IMR-90 (cell line): ENCODE measurements at regions not wholly inside any gene's neighbourhood (a gene's known extent, or its start where the extent isn't known, plus 50 kb on each side); places are given as distances from the start of the nearest gene placed in this dataset.

ENCODE experiments used
- ATAC-seq: fragments of 200-7000 bp; cut with Tn5 transposase; 2 replicates; pipeline ENCODE4 v1.9.1; 2020; ENCODE audit warnings: low read depth, mild to moderate bottlenecking, moderate library complexity
- BruUV-seq: library from RNA; stranded (reverse); fragments of 400-500 nt; replicated peaks from 2 replicates; lab custom pipeline; 2021; lab: Mats Ljungman, UMichigan
- CTCF ChIA-PET: fragments of 300-600 bp; formaldehyde crosslinking; extraction: SDS; loops from one replicate; lab custom pipeline; 2021; ENCODE audit warnings: antibody characterized with exemption; lab: Yijun Ruan, JAX
- POLR2A ChIA-PET: fragments of 300-600 bp; sonication (Branson Sonifier 250); formaldehyde crosslinking; loops from one replicate; lab custom pipeline; 2022; ENCODE audit warnings: antibody characterized with exemption; ENCODE audit not compliant: unreplicated experiment; lab: Charles Lee
- DNase-seq: peaks from one replicate; pipeline ENCODE4 v3.0.0; 2013
- H2AFZ ChIP-seq: replicated peaks from 2 replicates; pipeline ENCODE3; 2013; ENCODE audit warnings: low read length, mild to moderate bottlenecking; ENCODE audit not compliant: poor library complexity
- H2AK5ac ChIP-seq: 2 replicates; pipeline ENCODE4 v1.6.1; 2013; ENCODE audit warnings: low read depth, low read length, inconsistent platforms
- H2AK9ac ChIP-seq: replicated peaks from 2 replicates; pipeline ENCODE3; 2013; ENCODE audit warnings: mild to moderate bottlenecking, low read depth, low read length, moderate library complexity; ENCODE audit not compliant: poor library complexity
- H2BK120ac ChIP-seq: 2 replicates; pipeline ENCODE4 v1.6.1; 2013; ENCODE audit warnings: low read depth, low read length, inconsistent platforms
- H2BK15ac ChIP-seq: 3 replicates; pipeline ENCODE4 v1.6.1; 2013; ENCODE audit warnings: low read depth, low read length, inconsistent platforms
- H2BK20ac ChIP-seq: 2 replicates; pipeline ENCODE4 v1.6.1; 2013; ENCODE audit warnings: low read depth, mild to moderate bottlenecking, inconsistent platforms, low read length, moderate library complexity
- H2BK5ac ChIP-seq: 2 replicates; pipeline ENCODE4 v1.6.1; 2013; ENCODE audit warnings: mild to moderate bottlenecking, low read depth, low read length, inconsistent platforms; ENCODE audit not compliant: poor library complexity, severe bottlenecking
- H3K14ac ChIP-seq: replicated peaks from 2 replicates; pipeline ENCODE4 v1.6.1; 2013; ENCODE audit warnings: low read depth, low read length, inconsistent platforms
- H3K18ac ChIP-seq: 2 replicates; pipeline ENCODE4 v1.6.1; 2013; ENCODE audit warnings: low read depth, low read length, control low read depth
- H3K23ac ChIP-seq: 2 replicates; pipeline ENCODE4 v1.6.1; 2013; ENCODE audit warnings: low read depth, low read length, inconsistent platforms
- H3K27ac ChIP-seq: 2 replicates; pipeline ENCODE4 v1.5.1; 2013; ENCODE audit warnings: mild to moderate bottlenecking, control low read depth, low read length; ENCODE audit not compliant: insufficient read depth
- H3K27me3 ChIP-seq: 2 replicates; pipeline ENCODE4 v1.6.1; 2013; ENCODE audit warnings: low read length; ENCODE audit not compliant: control insufficient read depth, insufficient read depth
- H3K36me3 ChIP-seq: 2 replicates; pipeline ENCODE4 v1.6.1; 2013; ENCODE audit warnings: low read length, mixed read lengths; ENCODE audit not compliant: control insufficient read depth, insufficient read depth
- H3K4ac ChIP-seq: 2 replicates; pipeline ENCODE4 v1.6.1; 2013; ENCODE audit warnings: low read depth, low read length, inconsistent platforms
- H3K4me1 ChIP-seq: 2 replicates; pipeline ENCODE4 v1.6.1; 2013; ENCODE audit warnings: low read length, mixed read lengths; ENCODE audit not compliant: control insufficient read depth, insufficient read depth
- H3K4me2 ChIP-seq: 2 replicates; pipeline ENCODE4 v1.6.1; 2013; ENCODE audit warnings: low read depth, mild to moderate bottlenecking, control low read depth, low read length, moderate library complexity
- H3K4me3 ChIP-seq: 2 replicates; pipeline ENCODE4 v1.5.1; 2013; ENCODE audit warnings: low read depth, mild to moderate bottlenecking, control low read depth, low read length, moderate library complexity; ENCODE audit not compliant: insufficient read depth
- H3K56ac ChIP-seq: 2 replicates; pipeline ENCODE4 v1.6.1; 2013; ENCODE audit warnings: low read length, inconsistent platforms; ENCODE audit not compliant: insufficient read depth; ENCODE audit errors: extremely low read depth
- H3K79me1 ChIP-seq, 2 experiments: 2 replicates each; pipeline ENCODE4 v1.6.1; 2013; ENCODE audit warnings: low read length in 2 of 2, inconsistent platforms in 1 of 2, low read depth in 1 of 2
- H3K9ac ChIP-seq: 2 replicates; pipeline ENCODE4 v1.6.1; 2013; ENCODE audit warnings: low read depth, low read length, control low read depth
- H3K9me1 ChIP-seq: 2 replicates; pipeline ENCODE4 v1.6.1; 2013; ENCODE audit warnings: low read length, inconsistent platforms; ENCODE audit not compliant: insufficient read depth
- H3K9me3 ChIP-seq: 2 replicates; pipeline ENCODE4 v1.6.1; 2013; ENCODE audit warnings: low read length; ENCODE audit not compliant: control insufficient read depth, insufficient read depth
- H4K20me1 ChIP-seq: 2 replicates; pipeline ENCODE4 v1.6.1; 2013; ENCODE audit warnings: low read length, inconsistent platforms; ENCODE audit not compliant: insufficient read depth
- H4K5ac ChIP-seq: 2 replicates; pipeline ENCODE4 v1.6.1; 2013; ENCODE audit warnings: mild to moderate bottlenecking, low read depth, low read length, control low read depth
- H4K8ac ChIP-seq, 2 experiments: 2 replicates each; pipeline ENCODE4 v1.6.1; 2013; ENCODE audit warnings: low read depth in 2 of 2, low read length in 2 of 2, control low read depth in 1 of 2, inconsistent platforms in 1 of 2
- H4K91ac ChIP-seq: 2 replicates; pipeline ENCODE4 v1.6.1; 2013; ENCODE audit warnings: low read depth, low read length, inconsistent platforms; ENCODE audit not compliant: insufficient read depth
- BHLHE40 ChIP-seq: fragments of 150-350 bp; IDR thresholded peaks from 2 replicates; pipeline ENCODE4 v1.6.1; 2016; ENCODE audit warnings: mild to moderate bottlenecking, low read depth, low read length
- CHD1 ChIP-seq: IDR thresholded peaks from 2 replicates; pipeline ENCODE4 v1.6.1; 2012; ENCODE audit warnings: low read depth, low read length, improper control_type of control experiment
- RAD21 ChIP-seq: IDR thresholded peaks from 2 replicates; pipeline ENCODE4 v1.6.1; 2012; ENCODE audit warnings: low read length, improper control_type of control experiment
- RCOR1 ChIP-seq: IDR thresholded peaks from 2 replicates; pipeline ENCODE4 v1.6.1; 2012; ENCODE audit warnings: mild to moderate bottlenecking, low read length, improper control_type of control experiment; ENCODE audit not compliant: insufficient replicate concordance
- RFX5 ChIP-seq: IDR thresholded peaks from 2 replicates; pipeline ENCODE4 v1.8.0; 2012; ENCODE audit warnings: low read depth, mild to moderate bottlenecking, low read length, moderate library complexity
- WGBS, 2 experiments: methylation state at CpG; one replicate each; pipeline versions ENCODE4 v1.1.5 to v1.1.7; 2013; ENCODE audit warnings: missing lambda C conversion rate in 2 of 2; ENCODE audit not compliant: insufficient read length in 1 of 2; ENCODE audit errors: extremely low coverage in 2 of 2; 5-methylcytosine and 5-hydroxymethylcytosine counted together
- dilution Hi-C: fragments of 300-500 bp; cut with HindIII; formaldehyde crosslinking; loops from one replicate; pipeline ENCODE4 v1.14.3; 2018; ENCODE audit warnings: low sequenced_read_pairs; ENCODE audit not compliant: unreplicated experiment
- in situ Hi-C: fragments of 300-500 bp; cut with MboI; formaldehyde crosslinking; loops from 3 replicates; pipeline ENCODE4 v1.14.3; 2019; ENCODE audit warnings: low sequenced_read_pairs, inconsistent platforms, mixed read lengths
- intact Hi-C: fragments of 100-400 bp; cut with micrococcal nuclease; formaldehyde crosslinking; loops from 2 replicates; pipeline ENCODE4 v1.10.0; 2022
- TF ChIP-seq, protein P1 (sequence below): fragments of 150-350 bp; IDR thresholded peaks from 2 replicates; pipeline ENCODE4 v1.6.1; 2016; ENCODE audit warnings: low read depth, mild to moderate bottlenecking, low read length, moderate library complexity, borderline replicate concordance
- TF ChIP-seq, protein P2 (sequence below): fragments of 150-350 bp; IDR thresholded peaks from 2 replicates; pipeline ENCODE4 v1.6.1; 2017; ENCODE audit warnings: mild to moderate bottlenecking, antibody characterized with exemption, low read length, low read depth
- TF ChIP-seq, protein P3 (sequence below): conservative IDR thresholded peaks from 2 replicates; pipeline ENCODE4 v1.5.1; 2012; ENCODE audit warnings: mild to moderate bottlenecking, low read depth, low read length, improper control_type of control experiment

DNA sequence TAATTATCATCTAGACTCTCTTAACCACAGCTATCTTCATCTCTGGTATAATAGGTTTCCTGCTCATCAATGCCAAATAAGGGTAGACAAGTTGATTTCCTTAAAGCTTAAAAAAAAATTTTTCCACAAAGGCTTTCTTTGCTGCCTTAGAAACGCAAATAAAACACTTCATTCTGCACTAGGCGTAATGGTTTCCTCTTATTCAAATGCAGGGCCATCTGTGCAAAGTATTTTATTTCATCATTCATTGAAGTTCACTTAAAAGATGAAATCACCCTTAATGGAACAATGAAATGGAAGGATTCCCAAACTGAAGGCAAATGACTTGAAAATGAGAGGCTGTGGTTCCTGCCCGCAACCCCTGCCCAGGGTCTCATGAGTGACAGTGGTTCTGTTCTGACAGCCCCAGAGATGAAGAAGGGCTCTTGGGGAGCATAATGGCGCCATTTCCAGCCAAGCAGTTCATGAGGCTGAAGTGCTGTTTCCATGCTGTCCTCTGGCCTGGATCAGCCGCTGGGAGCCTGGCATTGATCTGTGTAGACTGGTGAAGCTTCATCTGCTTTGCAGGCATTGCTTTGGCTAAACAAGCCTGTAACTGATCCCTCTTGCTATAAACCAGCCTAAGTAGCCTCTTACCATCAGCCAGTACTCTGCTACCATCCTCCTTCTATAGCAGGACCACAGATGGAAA lies 276.9 kb upstream of the WWC1 start:
- Histone ChIP-seq H2AK9ac (no peak overlapping the region), H3K9me3 (no peaks in the 10 kb centered on the region), H3K14ac (no peak overlapping the region), H4K91ac (no peak overlapping the region), H3K9me1 (no peaks in the 10 kb centered on the region), H3K79me1 (no peaks in the 10 kb centered on the region), H3K9ac (no peak overlapping the region), H2BK120ac (no peak overlapping the region), H2BK5ac (no peak overlapping the region), H2AK5ac (no peak overlapping the region), H3K4me3 (no peak overlapping the region), H2BK20ac (no peak overlapping the region), H3K23ac (no peak overlapping the region), H2AFZ (no peak overlapping the region), H3K4me2 (no peak overlapping the region), H3K27me3 (0 out of 2 replicates have a peak, but pooled peaks cover 2% of the 10 kb centered on the region), H4K20me1 (no peaks in the 10 kb centered on the region), H4K5ac (no peak overlapping the region), H3K4ac (no peak overlapping the region), H3K4me1 (no peaks in the 10 kb centered on the region), H3K18ac (no peak overlapping the region), H2BK15ac (no peak overlapping the region), H3K56ac (no peak overlapping the region), H3K27ac (no peak overlapping the region), H4K8ac (no peak overlapping the region), H3K36me3 (no peaks in the 10 kb centered on the region)
- ATAC-seq (no peak), DNase-seq (no peak)
- CTCF ChIA-PET: no interaction called here
- dilution Hi-C loops (no loop called here), intact Hi-C loops (no loop called here), in situ Hi-C loops (no loop called here)
- POLR2A ChIA-PET: no interaction called here
- BruUV-seq: no TSS peak
- 20% methylated on average over 1 of the region's 5 CpGs; no CpG with 5 or more reads in 1 of the 2 experiments for WGBS, 2 experiments
- TF ChIP-seq BHLHE40 (no peak), RCOR1 (no peak), CHD1 (no peak), RFX5 (no peak), RAD21 (no peak)
- TF ChIP-seq, protein P1, sequence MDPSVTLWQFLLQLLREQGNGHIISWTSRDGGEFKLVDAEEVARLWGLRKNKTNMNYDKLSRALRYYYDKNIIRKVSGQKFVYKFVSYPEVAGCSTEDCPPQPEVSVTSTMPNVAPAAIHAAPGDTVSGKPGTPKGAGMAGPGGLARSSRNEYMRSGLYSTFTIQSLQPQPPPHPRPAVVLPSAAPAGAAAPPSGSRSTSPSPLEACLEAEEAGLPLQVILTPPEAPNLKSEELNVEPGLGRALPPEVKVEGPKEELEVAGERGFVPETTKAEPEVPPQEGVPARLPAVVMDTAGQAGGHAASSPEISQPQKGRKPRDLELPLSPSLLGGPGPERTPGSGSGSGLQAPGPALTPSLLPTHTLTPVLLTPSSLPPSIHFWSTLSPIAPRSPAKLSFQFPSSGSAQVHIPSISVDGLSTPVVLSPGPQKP: no peak
- TF ChIP-seq, protein P2, sequence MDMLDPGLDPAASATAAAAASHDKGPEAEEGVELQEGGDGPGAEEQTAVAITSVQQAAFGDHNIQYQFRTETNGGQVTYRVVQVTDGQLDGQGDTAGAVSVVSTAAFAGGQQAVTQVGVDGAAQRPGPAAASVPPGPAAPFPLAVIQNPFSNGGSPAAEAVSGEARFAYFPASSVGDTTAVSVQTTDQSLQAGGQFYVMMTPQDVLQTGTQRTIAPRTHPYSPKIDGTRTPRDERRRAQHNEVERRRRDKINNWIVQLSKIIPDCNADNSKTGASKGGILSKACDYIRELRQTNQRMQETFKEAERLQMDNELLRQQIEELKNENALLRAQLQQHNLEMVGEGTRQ: no peak
- TF ChIP-seq, protein P3, sequence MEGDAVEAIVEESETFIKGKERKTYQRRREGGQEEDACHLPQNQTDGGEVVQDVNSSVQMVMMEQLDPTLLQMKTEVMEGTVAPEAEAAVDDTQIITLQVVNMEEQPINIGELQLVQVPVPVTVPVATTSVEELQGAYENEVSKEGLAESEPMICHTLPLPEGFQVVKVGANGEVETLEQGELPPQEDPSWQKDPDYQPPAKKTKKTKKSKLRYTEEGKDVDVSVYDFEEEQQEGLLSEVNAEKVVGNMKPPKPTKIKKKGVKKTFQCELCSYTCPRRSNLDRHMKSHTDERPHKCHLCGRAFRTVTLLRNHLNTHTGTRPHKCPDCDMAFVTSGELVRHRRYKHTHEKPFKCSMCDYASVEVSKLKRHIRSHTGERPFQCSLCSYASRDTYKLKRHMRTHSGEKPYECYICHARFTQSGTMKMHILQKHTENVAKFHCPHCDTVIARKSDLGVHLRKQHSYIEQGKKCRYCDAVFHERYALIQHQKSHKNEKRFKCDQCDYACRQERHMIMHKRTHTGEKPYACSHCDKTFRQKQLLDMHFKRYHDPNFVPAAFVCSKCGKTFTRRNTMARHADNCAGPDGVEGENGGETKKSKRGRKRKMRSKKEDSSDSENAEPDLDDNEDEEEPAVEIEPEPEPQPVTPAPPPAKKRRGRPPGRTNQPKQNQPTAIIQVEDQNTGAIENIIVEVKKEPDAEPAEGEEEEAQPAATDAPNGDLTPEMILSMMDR: no peak
